ENCODE measurements at regions not wholly inside any gene's neighbourhood (a gene's known extent, or its start where the extent isn't known, plus 50 kb on each side); places are given as distances from the start of the nearest gene placed in this dataset.

DNA sequence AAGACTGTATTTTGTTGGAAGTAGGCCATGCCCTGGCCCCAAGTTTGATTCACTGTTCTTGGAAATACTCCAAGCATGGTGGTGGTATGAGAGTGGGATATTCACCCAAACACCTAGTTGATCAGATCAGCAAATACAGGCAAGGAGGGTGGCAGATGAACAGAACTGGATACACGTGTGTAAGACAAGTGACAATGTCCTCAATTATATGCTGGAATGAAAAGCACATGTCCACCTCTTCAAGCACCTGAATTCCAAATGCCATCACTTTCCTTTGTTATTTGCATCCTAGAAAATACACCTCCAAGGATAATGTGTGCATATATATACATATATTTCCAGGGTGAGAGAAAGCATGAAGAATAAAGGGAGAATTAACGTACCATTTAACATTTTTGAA lies 131.8 kb upstream of the ZEB1 start:
- H3K4me1 ChIP-seq (ENCODE audit: insufficient read depth, low read length): no peaks in the 10 kb centered on the region
- ChIA-PET CTCF (ENCODE audit: low intra/inter-chr PET ratio, low total read pairs) (no interaction called here), POLR2A (no interaction called here)
- ATAC-seq (no peak), FAIRE-seq (no peak), DNase-seq (ENCODE audit: low spot score) (no peak)
- no peak overlapping the region for H3K4me2 ChIP-seq (ENCODE audit: low read depth, low read length)
- no peaks in the 10 kb centered on the region for H4K20me1 ChIP-seq (ENCODE audit: insufficient read depth, low read length)
- TF ChIP-seq, protein P1, sequence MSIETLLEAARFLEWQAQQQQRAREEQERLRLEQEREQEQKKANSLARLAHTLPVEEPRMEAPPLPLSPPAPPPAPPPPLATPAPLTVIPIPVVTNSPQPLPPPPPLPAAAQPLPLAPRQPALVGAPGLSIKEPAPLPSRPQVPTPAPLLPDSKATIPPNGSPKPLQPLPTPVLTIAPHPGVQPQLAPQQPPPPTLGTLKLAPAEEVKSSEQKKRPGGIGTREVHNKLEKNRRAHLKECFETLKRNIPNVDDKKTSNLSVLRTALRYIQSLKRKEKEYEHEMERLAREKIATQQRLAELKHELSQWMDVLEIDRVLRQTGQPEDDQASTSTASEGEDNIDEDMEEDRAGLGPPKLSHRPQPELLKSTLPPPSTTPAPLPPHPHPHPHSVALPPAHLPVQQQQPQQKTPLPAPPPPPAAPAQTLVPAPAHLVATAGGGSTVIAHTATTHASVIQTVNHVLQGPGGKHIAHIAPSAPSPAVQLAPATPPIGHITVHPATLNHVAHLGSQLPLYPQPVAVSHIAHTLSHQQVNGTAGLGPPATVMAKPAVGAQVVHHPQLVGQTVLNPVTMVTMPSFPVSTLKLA (IDR thresholded peaks at IDR 0.05): peak; percentile 95
- no peak for TF ChIP-seq GABPB1 (CRISPR knock-in tag; IDR thresholded peaks at IDR 0.05)
- H2AFZ ChIP-seq (ENCODE audit: low read length): no peak overlapping the region
- H3K9ac ChIP-seq (ENCODE audit: insufficient read depth, low read depth, low read length): no peak overlapping the region
- intact Hi-C loops (cut with micrococcal nuclease; ENCODE audit: unreplicated experiment) (no loop called here), in situ Hi-C loops (cut with HindIII; ENCODE audit: extremely low pct_ligation_motif_present, low pct_unique_long_range_greater_than_20kb) (no loop called here)
- no peak overlapping the region for H3K4me3 ChIP-seq (replicated peaks in 1 of 3; ENCODE audit: insufficient read depth in 1 of 3, low read depth in 2 of 3, low read length in 3 of 3)
- H3K79me2 ChIP-seq (ENCODE audit: insufficient read depth, low read length): no peaks in the 10 kb centered on the region
- no peaks in the 10 kb centered on the region for H3K36me3 ChIP-seq (replicated peaks in 1 of 2; ENCODE audit: control insufficient read depth in 1 of 2, insufficient read depth in 2 of 2, low read length in 2 of 2)
- H3K27ac ChIP-seq (ENCODE audit: extremely low read length, insufficient read depth, low read length): no peak overlapping the region
- no TSS peak for BruUV-seq (replicated peaks)
- H3K27me3 ChIP-seq (ENCODE audit: control insufficient read depth in 1 of 2, insufficient read depth in 2 of 2, low read length in 2 of 2): peaks cover 0 to 9% of the 10 kb centered on the region in 2 experiments; a peak in 1 of 5 replicates
- no peaks in the 10 kb centered on the region for H3K9me3 ChIP-seq (ENCODE audit: low read length)
- 20% methylated on average over 2 of the region's 2 CpGs for WGBS (ENCODE audit: low lambda C conversion rate)

DNA sequence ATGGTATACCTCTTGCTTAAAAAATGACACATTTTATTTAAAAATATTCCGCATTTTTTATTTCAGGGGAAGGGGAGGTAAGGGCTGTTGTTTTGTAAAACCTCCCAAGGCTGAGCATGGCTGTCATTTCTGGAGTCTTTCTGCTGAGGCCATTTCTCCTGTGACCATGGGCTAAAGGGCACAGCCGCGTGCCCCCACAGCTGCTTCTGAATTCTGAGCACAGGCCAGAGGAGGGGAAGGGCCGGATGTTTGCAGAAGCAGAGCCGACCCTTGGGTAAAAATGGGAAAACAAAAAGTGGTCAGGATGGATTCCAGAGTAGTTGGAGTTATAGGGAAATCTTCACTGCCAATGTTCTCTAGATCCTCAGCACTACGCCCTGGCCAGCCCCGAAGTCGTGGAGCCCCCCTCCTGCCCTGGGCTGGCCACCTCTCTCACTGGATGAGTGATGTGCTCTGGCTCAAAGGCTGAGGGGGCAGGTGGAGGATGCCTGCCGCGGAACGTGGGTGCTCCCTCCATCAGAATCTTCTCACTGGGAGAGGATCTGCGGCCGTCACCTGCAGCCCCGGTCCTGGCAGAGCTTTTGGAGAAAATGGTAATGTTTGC lies 131.3 kb upstream of the ZEB1 start:
- DNase-seq (ENCODE audit: low spot score): no peak
- in situ Hi-C loops (cut with HindIII; ENCODE audit: extremely low pct_ligation_motif_present, low pct_unique_long_range_greater_than_20kb): no loop called here
- intact Hi-C loops (cut with micrococcal nuclease; ENCODE audit: unreplicated experiment): no loop called here
- Histone ChIP-seq H2AFZ (ENCODE audit: low read length) (no peak overlapping the region), H4K20me1 (ENCODE audit: insufficient read depth, low read length) (no peaks in the 10 kb centered on the region), H3K27ac (ENCODE audit: extremely low read length, insufficient read depth, low read length) (no peak overlapping the region), H3K4me2 (ENCODE audit: low read depth, low read length) (no peak overlapping the region), H3K36me3 (replicated peaks in 1 of 2; ENCODE audit: control insufficient read depth in 1 of 2, insufficient read depth in 2 of 2, low read length in 2 of 2) (no peaks in the 10 kb centered on the region), H3K4me1 (ENCODE audit: insufficient read depth, low read length) (no peaks in the 10 kb centered on the region), H3K27me3 (ENCODE audit: control insufficient read depth in 1 of 2, insufficient read depth in 2 of 2, low read length in 2 of 2) (peaks cover 0 to 9% of the 10 kb centered on the region in 2 experiments; a peak in 1 of 5 replicates), H3K9ac (ENCODE audit: insufficient read depth, low read depth, low read length) (no peak overlapping the region), H3K4me3 (replicated peaks in 1 of 3; ENCODE audit: insufficient read depth in 1 of 3, low read depth in 2 of 3, low read length in 3 of 3) (no peak overlapping the region), H3K9me3 (ENCODE audit: low read length) (no peaks in the 10 kb centered on the region), H3K79me2 (ENCODE audit: insufficient read depth, low read length) (no peaks in the 10 kb centered on the region)
- ChIA-PET CTCF (ENCODE audit: low intra/inter-chr PET ratio, low total read pairs) (no interaction called here), POLR2A (no interaction called here)
- no peak for FAIRE-seq
- BruUV-seq (replicated peaks): no TSS peak
- WGBS (ENCODE audit: low lambda C conversion rate): 10% methylated on average over 11 of the region's 14 CpGs
- ATAC-seq: no peak
- TF ChIP-seq SNRNP70 (IDR thresholded peaks at IDR 0.05; ENCODE audit: low read depth, low read length) (no peak), ZSCAN25 (CRISPR knock-in tag; IDR thresholded peaks at IDR 0.05) (no peak), XRCC5 (optimal IDR thresholded peaks at IDR 0.05; ENCODE audit: low read length) (no peak), MTA3 (CRISPR knock-in tag; IDR thresholded peaks at IDR 0.05) (no peak), ZBTB3 (CRISPR knock-in tag; IDR thresholded peaks at IDR 0.05; ENCODE audit: borderline replicate concordance, low read depth) (no peak), U2AF2 (IDR thresholded peaks at IDR 0.05; ENCODE audit: low read depth, low read length) (no peak), KMT2A (CRISPR knock-in tag; IDR thresholded peaks at IDR 0.05) (no peak), THYN1 (CRISPR knock-in tag; IDR thresholded peaks at IDR 0.05; ENCODE audit: borderline replicate concordance, low read depth) (no peak)
- TF ChIP-seq, protein P2, sequence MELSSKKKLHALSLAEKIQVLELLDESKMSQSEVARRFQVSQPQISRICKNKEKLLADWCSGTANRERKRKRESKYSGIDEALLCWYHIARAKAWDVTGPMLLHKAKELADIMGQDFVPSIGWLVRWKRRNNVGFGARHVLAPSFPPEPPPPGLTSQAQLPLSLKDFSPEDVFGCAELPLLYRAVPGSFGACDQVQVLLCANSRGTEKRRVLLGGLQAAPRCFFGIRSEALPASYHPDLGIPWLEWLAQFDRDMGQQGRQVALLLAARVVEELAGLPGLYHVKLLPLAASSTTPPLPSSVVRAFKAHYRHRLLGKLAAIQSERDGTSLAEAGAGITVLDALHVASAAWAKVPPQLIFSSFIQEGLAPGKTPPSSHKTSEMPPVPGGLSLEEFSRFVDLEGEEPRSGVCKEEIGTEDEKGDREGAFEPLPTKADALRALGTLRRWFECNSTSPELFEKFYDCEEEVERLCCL (CRISPR knock-in tag; IDR thresholded peaks at IDR 0.05; ENCODE audit: borderline replicate concordance): no peak
- TF ChIP-seq, protein P3, sequence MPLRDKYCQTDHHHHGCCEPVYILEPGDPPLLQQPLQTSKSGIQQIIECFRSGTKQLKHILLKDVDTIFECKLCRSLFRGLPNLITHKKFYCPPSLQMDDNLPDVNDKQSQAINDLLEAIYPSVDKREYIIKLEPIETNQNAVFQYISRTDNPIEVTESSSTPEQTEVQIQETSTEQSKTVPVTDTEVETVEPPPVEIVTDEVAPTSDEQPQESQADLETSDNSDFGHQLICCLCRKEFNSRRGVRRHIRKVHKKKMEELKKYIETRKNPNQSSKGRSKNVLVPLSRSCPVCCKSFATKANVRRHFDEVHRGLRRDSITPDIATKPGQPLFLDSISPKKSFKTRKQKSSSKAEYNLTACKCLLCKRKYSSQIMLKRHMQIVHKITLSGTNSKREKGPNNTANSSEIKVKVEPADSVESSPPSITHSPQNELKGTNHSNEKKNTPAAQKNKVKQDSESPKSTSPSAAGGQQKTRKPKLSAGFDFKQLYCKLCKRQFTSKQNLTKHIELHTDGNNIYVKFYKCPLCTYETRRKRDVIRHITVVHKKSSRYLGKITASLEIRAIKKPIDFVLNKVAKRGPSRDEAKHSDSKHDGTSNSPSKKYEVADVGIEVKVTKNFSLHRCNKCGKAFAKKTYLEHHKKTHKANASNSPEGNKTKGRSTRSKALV (CRISPR knock-in tag; IDR thresholded peaks at IDR 0.05): no peak
- TF ChIP-seq, protein P4, sequence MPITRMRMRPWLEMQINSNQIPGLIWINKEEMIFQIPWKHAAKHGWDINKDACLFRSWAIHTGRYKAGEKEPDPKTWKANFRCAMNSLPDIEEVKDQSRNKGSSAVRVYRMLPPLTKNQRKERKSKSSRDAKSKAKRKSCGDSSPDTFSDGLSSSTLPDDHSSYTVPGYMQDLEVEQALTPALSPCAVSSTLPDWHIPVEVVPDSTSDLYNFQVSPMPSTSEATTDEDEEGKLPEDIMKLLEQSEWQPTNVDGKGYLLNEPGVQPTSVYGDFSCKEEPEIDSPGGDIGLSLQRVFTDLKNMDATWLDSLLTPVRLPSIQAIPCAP (CRISPR knock-in tag; IDR thresholded peaks at IDR 0.05; ENCODE audit: low read depth): no peak
